ENCODE measurements at regions not wholly inside any gene's neighbourhood (a gene's known extent, or its start where the extent isn't known, plus 50 kb on each side); places are given as distances from the start of the nearest gene placed in this dataset.

GRCh38 chr1:115577513-115577912 lies 64.3 kb upstream of the VANGL1 start:
- DNase-seq: no peak

GRCh38 chr1:115575661-115576060 lies 66.1 kb upstream of the VANGL1 start:
- DNase-seq: no peak

DNA sequence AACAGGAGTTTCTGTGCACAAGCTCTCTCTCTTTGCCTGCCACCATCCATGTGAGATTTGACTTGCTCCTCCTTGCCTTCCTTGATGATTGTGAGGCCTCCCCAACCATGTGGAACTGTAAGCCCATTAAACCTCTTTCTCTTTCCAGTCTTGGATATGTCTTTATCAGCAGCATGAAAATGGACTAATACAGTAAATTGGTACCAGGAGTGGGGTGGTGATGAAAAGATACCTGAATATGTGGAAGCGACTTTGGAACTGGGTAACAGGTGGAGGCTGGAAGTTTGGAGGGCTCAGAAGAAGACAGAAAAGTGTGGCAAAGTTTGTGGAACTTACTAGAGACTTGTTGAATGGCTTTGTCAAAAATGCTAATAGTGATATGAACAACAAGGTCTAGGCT lies 69.1 kb upstream of the VANGL1 start:
- DNase-seq: no peak

DNA sequence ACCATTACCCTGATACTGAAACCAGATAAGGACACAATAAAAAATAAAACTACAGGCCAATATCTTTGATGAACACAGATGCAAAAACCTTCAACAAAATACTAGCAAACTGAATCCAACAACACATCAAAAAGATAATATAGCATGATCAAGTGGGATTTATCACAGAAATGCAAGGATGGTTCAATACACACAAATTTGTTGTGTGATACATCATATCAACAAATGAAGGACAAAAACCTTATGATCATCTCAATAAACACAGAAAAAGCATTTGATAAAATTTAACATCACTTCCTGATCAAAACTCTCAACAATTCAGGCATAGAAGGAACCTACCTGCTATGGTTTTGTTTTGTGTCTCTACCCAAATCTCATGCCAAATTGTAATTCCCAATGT lies 74.3 kb upstream of the VANGL1 start:
- DNase-seq: no peak

DNA sequence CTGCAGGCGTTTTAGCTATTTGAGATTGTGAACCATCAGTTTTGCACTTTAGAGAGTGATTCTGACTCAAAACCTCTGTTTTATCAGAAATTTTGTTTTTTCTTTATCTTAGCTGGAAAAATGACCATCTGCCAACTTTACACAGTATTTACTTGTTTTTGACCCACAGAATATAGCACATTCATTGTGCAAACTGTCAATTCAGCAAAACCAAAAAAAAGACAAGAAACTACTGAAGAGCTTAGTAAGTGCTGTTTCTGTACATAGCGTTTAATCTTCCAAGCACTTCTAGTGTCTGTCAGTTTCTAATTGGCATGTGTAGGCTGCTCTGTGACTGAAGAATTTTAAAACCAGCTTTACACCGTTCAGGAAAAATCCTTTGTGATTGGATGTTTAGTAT lies 76.0 kb upstream of the VANGL1 start:
- no peak for DNase-seq

DNA sequence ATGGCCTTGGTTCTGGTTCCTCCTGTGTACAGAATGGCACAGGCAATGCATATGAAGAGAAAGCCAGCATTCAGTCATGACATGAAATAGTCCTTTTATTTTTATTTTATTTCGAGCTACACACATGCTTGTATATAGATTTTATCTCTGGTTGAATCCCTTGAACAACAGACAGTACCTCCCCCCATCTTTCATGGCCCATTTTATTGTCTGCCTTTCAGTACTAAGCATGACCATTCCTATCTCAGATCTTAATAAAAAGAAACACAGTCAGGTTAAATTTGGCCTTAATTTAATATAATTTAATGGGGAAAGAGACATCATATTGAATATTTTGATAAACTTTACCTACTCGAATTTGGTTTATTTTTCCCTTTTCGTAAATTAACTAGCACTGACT lies 76.4 kb upstream of the VANGL1 start:
- DNase-seq: no peak

GRCh38 chr1:115564201-115564600 lies 77.6 kb upstream of the VANGL1 start:
- DNase-seq: no peak

DNA sequence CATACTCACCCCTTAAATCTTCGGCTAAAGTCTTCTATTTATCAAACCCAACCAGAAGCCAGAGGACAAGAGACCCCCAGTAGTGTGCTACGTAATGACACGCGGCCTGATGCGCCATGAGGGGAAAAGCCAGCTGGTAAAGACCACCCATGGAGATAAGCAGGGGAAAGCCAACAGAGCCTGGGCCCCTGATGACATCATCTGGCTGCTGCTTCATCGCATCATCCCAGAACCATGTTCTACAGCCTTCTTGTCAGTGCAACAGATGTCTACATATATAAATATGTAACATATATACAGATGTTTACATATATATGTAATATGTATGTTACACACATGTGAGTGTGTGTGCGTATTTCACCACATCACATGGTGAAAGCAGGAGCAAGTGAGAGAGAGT lies 81.7 kb upstream of the VANGL1 start:
- no peak for DNase-seq

GRCh38 chr1:115558275-115558674 lies 83.5 kb upstream of the VANGL1 start:
- DNase-seq: no peak

DNA sequence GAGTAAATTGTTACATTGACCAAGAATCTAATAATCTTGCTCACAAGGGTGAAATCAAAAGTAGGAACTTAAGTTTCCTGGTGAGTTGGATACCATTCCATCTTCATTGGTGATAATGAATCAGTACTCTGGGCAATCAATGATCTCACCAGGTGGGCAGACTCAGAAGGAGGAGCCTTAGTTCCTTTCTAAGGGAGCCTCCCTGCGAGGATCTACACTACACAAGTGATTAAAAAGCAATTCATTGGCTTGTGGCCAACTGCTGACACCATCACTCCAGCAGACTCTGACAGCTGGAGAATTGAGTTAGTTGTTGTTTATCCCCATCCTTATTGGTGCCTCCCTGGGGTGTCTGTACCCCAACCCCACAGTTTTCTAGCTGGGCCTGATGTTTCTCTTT lies 84.1 kb upstream of the VANGL1 start:
- peak; percentile 44 for DNase-seq

DNA sequence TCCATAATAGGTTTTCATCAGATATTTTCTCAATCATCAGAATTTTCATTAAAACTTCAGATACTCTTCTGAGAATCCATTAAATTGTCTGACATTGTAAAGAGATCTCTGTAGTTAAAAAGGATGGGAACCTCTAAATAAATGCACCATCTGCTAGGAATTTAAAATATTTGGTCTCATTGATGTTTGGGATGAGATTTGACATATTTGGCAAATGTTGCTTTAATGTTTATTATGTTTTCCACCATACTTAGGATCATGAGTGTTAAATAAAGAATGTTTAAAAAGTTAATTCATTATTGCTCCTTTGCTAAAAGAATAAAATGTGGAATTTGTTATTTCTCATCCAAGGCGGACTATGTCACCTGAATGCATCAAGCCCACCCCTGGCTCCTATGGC lies 85.5 kb upstream of the VANGL1 start:
- no peak for DNase-seq

DNA sequence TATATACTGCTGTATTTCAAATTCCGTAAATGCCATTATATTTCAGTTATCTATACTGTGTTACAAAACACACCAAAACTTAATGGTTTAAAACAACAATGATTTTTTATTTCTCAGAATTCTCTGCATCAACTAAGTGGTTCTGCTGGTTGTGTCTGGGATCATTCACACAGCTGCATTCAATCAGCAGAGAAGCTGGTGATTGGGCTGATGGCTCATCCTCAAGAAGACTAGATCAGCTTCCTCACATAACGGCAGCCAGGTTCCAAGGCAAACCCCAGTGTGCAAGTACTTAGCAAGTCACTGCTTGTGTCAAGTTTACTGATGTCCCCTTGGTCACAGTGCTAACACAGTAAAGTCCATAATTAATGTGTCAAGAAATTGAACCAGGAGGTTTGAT lies 86.3 kb upstream of the VANGL1 start:
- DNase-seq: no peak

DNA sequence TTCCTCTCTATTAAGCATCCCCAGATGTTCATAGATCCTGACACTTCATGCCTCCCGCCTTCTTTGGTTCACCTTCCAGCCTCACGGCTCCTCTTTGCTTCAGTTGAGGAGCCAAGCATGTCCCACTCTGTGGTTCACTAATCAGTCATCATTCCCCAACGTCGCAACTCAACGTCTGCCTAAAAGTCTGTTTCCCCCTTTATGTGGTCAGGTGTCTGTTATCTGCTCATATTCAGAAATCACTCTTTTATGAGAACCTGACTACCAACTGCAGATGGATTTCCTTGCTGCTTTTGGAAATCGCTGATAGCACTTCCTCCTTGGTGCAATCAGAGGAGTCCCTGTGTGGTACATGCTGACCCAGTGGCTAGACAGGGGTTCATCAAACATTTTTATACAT lies 94.1 kb upstream of the VANGL1 start:
- no peak for DNase-seq

GRCh38 chr1:115546846-115547245 lies 94.9 kb upstream of the VANGL1 start:
- no peak for DNase-seq

GRCh38 chr1:115545791-115546733 lies 95.7 kb upstream of the VANGL1 start:
- no peak for DNase-seq

GRCh38 chr1:115545096-115545720 lies 96.6 kb upstream of the VANGL1 start:
- no peak for DNase-seq

DNA sequence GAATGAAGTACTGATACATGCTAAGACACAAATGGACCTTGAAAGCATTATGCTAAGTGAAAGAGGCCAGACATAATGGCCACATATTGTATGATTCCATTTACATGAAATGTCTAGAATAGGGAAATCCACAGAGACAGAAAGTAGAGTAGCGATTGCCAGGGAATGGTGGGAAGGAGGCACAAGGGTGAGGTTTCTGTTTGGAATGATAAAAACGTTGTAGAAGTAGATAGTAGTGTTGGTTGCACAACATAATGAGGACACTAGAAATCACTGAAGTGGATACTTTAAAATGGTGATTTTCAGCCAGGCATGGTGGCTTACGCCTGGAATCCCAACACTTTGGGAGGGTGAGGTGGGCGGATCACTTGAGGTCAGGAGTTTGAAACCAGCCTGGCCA lies 97.6 kb upstream of the VANGL1 start:
- DNase-seq: no peak

DNA sequence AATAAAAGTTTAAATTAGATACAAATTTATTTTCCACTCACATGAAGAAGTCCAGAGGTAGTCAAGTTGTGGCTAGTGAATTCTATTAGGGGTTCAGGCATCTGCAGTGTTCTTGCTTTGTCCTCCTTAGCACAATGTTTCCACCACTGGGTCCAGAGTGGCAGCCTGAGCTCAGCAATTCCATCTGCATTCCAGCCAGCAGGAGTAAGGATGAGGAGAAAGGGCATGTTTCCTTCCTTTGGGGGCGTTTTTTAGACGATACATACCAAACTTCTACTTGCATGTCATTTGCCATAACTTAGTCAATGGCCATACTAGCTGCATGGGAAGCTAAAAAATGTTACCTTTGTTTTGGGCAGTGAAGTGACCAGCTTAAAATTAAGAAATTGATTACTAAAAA lies 98.5 kb upstream of the VANGL1 start:
- DNase-seq: no peak

DNA sequence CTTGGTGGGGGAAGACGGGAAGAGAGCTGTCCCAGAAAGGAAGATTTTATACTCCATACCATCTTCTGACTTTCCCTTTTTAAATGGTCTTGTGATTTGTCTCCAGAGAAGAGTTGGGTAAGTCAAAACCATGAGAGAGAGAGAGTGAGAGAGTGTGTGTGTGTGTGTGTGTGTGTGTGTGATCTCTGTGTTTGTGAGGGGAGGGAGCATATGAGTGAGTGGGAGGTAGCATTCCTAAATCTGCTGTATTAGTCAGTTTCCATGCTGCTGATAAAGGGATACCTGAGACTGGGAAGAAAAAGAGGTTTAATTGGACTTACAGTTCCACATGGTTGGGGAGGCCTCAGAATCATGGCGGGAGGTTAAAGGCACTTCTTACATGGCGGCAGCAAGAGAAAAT lies 102.0 kb upstream of the VANGL1 start:
- DNase-seq: no peak

DNA sequence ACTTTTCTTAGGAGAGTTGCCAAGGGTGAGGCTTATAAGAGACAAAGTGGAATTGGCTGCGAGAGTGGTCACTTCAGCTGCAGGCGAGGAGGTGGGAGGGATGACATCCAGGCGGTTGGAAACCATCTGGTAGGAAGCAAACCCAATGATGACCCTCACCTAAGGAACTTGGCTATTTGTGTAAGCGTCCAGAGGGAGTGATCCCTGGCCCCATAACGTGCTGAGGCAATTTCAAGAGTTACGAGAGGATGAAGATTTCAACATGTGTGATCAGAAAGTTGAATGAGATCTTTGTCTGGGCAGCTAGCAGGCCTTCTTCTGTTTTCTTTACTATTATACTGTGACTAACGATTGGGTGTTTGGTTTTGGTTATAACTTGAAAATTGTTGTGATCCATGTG lies 102.7 kb upstream of the VANGL1 start:
- DNase-seq: no peak

DNA sequence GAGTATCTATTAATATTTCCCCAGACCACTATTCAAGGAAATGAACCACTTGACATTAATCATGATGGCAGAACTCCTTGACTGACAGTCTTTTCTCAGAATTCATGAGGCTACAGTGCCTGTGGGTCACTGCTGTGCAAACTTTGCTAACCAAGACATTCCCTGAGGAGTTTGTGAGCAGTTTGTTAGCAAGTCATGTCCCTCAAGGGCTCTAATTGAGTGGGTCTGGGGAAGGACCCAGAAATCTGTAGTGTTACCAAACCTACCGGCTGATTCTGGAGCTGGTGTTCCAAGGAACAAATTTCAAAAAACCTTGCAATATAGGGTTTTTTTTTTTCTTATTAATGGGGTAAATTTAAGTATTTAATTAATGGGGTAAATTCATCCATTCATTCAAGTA lies 103.2 kb upstream of the VANGL1 start:
- DNase-seq: no peak

GRCh38 chr1:115537415-115537814 lies 104.4 kb upstream of the VANGL1 start:
- DNase-seq: no peak

DNA sequence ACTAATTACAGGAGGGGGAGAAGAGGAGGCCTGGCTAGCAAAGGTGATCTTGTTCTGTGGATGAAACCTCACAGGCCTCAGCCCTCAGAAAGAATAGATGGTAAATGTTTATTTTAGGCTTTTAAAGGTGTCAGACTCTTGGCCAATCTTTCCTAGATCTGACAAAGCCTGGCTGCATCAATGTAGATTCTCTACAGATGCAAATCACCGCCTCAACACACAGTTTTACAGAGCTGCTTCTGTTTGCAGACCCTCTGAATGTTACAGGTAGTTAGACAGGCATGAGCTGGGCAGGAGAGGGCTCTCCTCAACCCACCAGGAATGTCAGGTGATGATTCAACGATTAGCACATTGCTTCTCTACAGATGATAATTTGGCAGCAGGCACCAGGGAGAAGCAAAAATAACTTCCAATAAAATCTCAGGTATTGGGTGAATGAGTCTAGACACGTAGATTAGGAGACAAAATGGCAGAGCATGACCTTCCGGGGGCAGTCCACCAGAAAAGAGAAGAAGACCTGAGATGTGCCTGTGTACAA lies 105.4 kb upstream of the VANGL1 start:
- DNase-seq: no peak

DNA sequence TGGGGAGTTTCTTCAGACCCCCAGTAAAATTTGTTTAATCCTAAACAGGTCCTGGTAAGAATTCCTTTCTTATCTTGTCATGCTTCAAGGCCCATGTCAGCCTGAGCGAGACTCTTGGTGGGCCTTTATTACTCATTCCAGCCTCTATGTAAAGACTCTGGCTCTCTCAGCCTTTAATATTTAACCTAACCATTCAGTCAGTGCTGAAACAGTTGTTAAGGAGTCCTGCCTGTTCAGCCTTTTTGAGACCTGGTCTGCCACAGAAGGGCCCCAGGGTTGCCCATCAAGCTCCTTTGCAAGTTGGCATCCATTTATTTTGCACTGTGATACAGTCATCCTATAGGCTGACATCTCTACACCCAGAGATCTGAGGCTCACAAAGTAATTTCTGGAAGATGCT lies 107.7 kb upstream of the VANGL1 start:
- no peak for DNase-seq
